GM12878 (cell line): ENCODE measurements at regions not wholly inside any gene's neighbourhood (a gene's known extent, or its start where the extent isn't known, plus 50 kb on each side); places are given as distances from the start of the nearest gene placed in this dataset.

Source experiments
- ATAC-seq: fragments of 200-7000 bp; cut with Tn5 transposase; 3 replicates; pipeline ENCODE4 v1.9.1; 2020; ENCODE audit warnings: mild to moderate bottlenecking, moderate library complexity
- BruUV-seq: library from RNA; stranded (reverse); fragments of 400-500 nt; replicated peaks from 2 replicates; lab custom pipeline; 2021; lab: Mats Ljungman, UMichigan
- CTCF ChIA-PET: fragments of 300-600 bp; sonication (Branson Sonifier 250); formaldehyde crosslinking; extraction: SDS; loops from one replicate; lab custom pipeline; 2021; ENCODE audit warnings: inconsistent platforms; lab: Yijun Ruan, JAX
- POLR2A ChIA-PET: fragments of 350-600 bp; formaldehyde crosslinking; extraction: SDS; loops from one replicate; lab custom pipeline; 2021; ENCODE audit warnings: inconsistent platforms; lab: Charles Lee
- RAD21 ChIA-PET: fragments of 300-600 bp; sonication (Branson Sonifier 250); formaldehyde crosslinking; loops from one replicate; lab custom pipeline; 2023; ENCODE audit warnings: antibody characterized with exemption; ENCODE audit not compliant: unreplicated experiment; lab: Charles Lee
- SMC1A ChIA-PET: fragments of 300-600 bp; sonication (Branson Sonifier 250); formaldehyde crosslinking; loops from one replicate; lab custom pipeline; 2023; ENCODE audit not compliant: unreplicated experiment, uncharacterized antibody; lab: Charles Lee
- DNase-seq: peaks from one replicate; pipeline ENCODE4 v3.0.0-alpha.2; 2011; ENCODE audit warnings: low read depth, low spot score
- FAIRE-seq: peaks from 3 replicates; lab custom pipeline; 2011; peaks lifted over from hg19 to GRCh38; lab: Jason Lieb, UNC
- H2AFZ ChIP-seq: 2 replicates; pipeline ENCODE4 v1.6.0; 2011; ENCODE audit warnings: low read depth, low read length, control low read depth; ENCODE audit not compliant: control insufficient read depth
- H3K27ac ChIP-seq: 2 replicates; pipeline ENCODE4 v1.5.1; 2011; ENCODE audit warnings: control low read depth; ENCODE audit not compliant: control insufficient read depth, insufficient read depth
- H3K27me3 ChIP-seq, 2 experiments: replicated peaks in 1 of 2; 2 replicates each; pipeline versions ENCODE4 v1.6.0 to v1.6.1; 2011; ENCODE audit warnings: low read length in 1 of 2; ENCODE audit not compliant: control insufficient read depth in 2 of 2, insufficient read depth in 2 of 2
- H3K36me3 ChIP-seq, 2 experiments: 2 replicates each; pipeline ENCODE4 v1.5.1; 2011; ENCODE audit warnings: low read length in 1 of 2; ENCODE audit not compliant: control insufficient read depth in 2 of 2, insufficient read depth in 2 of 2
- H3K4me1 ChIP-seq: 2 replicates; pipeline ENCODE4 v1.6.1; 2011; ENCODE audit warnings: mild to moderate bottlenecking, low read length, moderate library complexity, mixed read lengths; ENCODE audit not compliant: control insufficient read depth, insufficient read depth
- H3K4me2 ChIP-seq: 2 replicates; pipeline ENCODE4 v1.6.0; 2011; ENCODE audit warnings: control low read depth; ENCODE audit not compliant: control insufficient read depth, insufficient read depth
- H3K4me3 ChIP-seq: fragments of 200-600 bp; sonication (generic); 2 replicates; pipeline ENCODE4 v1.5.1; 2016
- H3K79me2 ChIP-seq: 2 replicates; pipeline ENCODE4 v1.6.0; 2011; ENCODE audit warnings: low read length; ENCODE audit not compliant: control insufficient read depth, insufficient read depth
- H3K9ac ChIP-seq: 2 replicates; pipeline ENCODE4 v1.8.0; 2011; ENCODE audit warnings: low read length, control low read depth, mixed read lengths; ENCODE audit not compliant: control insufficient read depth, insufficient read depth
- H3K9me3 ChIP-seq: replicated peaks from 3 replicates; pipeline ENCODE4 v1.5.1; 2011; ENCODE audit warnings: mild to moderate bottlenecking, low read length; ENCODE audit not compliant: control insufficient read depth, insufficient read depth
- H4K20me1 ChIP-seq: 2 replicates; pipeline ENCODE4 v1.6.0; 2011; ENCODE audit not compliant: control insufficient read depth, insufficient read depth
- CHD2 ChIP-seq: IDR thresholded peaks from 2 replicates; pipeline ENCODE4 v1.6.1; 2011; ENCODE audit warnings: low read depth, low read length, improper control_type of control experiment, borderline replicate concordance
- HCFC1 ChIP-seq: fragments of 150-350 bp; IDR thresholded peaks from 2 replicates; pipeline ENCODE4 v1.6.1; 2014; ENCODE audit warnings: low read length
- IKZF2 ChIP-seq, 2 experiments: fragments of 450-650 bp; IDR thresholded peaks; 2 replicates each; pipeline ENCODE4 v1.6.1; 2017; ENCODE audit warnings: mild to moderate bottlenecking in 2 of 2, moderate library complexity in 2 of 2
- IRF4 ChIP-seq: IDR thresholded peaks from 2 replicates; pipeline ENCODE4 v1.6.1; 2011; ENCODE audit warnings: low read depth, low read length
- NFXL1 ChIP-seq: fragments of 450-650 bp; IDR thresholded peaks from 2 replicates; pipeline ENCODE4 v1.6.1; 2017; ENCODE audit warnings: antibody characterized with exemption, mild to moderate bottlenecking, borderline replicate concordance
- SIX5 ChIP-seq: IDR thresholded peaks from 2 replicates; pipeline ENCODE4 v1.6.1; 2011; ENCODE audit warnings: mild to moderate bottlenecking, low read depth, low read length, moderate library complexity; ENCODE audit not compliant: severe bottlenecking
- SREBF1 ChIP-seq: IDR thresholded peaks from 2 replicates; pipeline ENCODE4 v1.6.1; 2012; ENCODE audit warnings: mild to moderate bottlenecking, low read length
- SUPT20H ChIP-seq: IDR thresholded peaks from 2 replicates; pipeline ENCODE4 v1.6.1; 2011; ENCODE audit warnings: low read depth, mild to moderate bottlenecking, low read length, moderate library complexity, borderline replicate concordance; ENCODE audit not compliant: control insufficient read depth
- TARDBP ChIP-seq: IDR thresholded peaks from 2 replicates; pipeline ENCODE4 v1.6.1; 2016; ENCODE audit warnings: borderline replicate concordance
- YY1 ChIP-seq: IDR thresholded peaks from 2 replicates; pipeline ENCODE4 v1.6.1; 2011; ENCODE audit warnings: low read depth, mild to moderate bottlenecking, low read length
- ZBED1 ChIP-seq: IDR thresholded peaks from 2 replicates; pipeline ENCODE4 v1.6.1; 2016; ENCODE audit warnings: borderline replicate concordance
- ZNF384 ChIP-seq: IDR thresholded peaks from 2 replicates; pipeline ENCODE4 v1.6.1; 2012; ENCODE audit warnings: low read depth, mild to moderate bottlenecking, low read length, improper control_type of control experiment, borderline replicate concordance
- WGBS: methylation state at CpG from one replicate; pipeline ENCODE4 v1.1.6; 2016; ENCODE audit warnings: low lambda C conversion rate; ENCODE audit not compliant: insufficient replicate concordance, insufficient coverage; ENCODE audit errors: missing lambda C conversion rate; 5-methylcytosine and 5-hydroxymethylcytosine counted together
- in situ Hi-C: fragments of 300-500 bp; cut with MboI; formaldehyde crosslinking; loops from 9 replicates; pipeline ENCODE4 v1.14.3; 2018; ENCODE audit warnings: mixed read lengths
- intact Hi-C: fragments of 100-400 bp; cut with micrococcal nuclease; formaldehyde crosslinking; loops from one replicate; pipeline ENCODE4 v1.14.2; 2022; ENCODE audit not compliant: unreplicated experiment
- TF ChIP-seq, protein P1 (sequence below): fragments of 450-650 bp; formaldehyde crosslinking; IDR thresholded peaks from 2 replicates; pipeline ENCODE4 v1.5.0; 2022; ENCODE audit warnings: mild to moderate bottlenecking, missing genetic modification characterization
- TF ChIP-seq, protein P2 (sequence below): IDR thresholded peaks from 2 replicates; pipeline ENCODE4 v1.6.1; 2012; ENCODE audit warnings: low read length, inconsistent platforms
- TF ChIP-seq, protein P3 (sequence below): IDR thresholded peaks from 2 replicates; pipeline ENCODE4 v1.6.1; 2012; ENCODE audit warnings: low read depth, low read length, improper control_type of control experiment
- TF ChIP-seq, protein P4 (sequence below): fragments of 450-650 bp; IDR thresholded peaks from 2 replicates; pipeline ENCODE4 v1.6.1; 2018; ENCODE audit warnings: mild to moderate bottlenecking, low read depth, moderate library complexity; ENCODE audit not compliant: partially characterized antibody

DNA sequence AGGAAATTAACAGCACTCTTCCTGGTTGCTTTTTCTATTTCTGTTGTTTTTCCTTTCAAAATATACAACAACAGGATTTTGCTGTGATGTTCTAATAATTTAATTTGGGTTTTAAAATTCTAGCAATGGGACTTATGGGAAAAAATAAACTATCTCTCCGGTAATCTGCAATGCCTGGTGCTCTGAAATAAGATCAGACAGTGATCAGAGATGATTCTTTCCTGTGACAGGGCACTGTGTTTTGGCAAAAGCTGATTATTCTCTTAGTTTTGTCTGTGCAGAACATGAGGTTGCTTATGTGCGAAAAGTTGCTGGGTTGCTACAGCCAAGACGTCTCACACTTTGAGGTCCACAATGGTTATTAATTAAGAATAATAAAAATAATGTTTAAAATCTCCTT lies 291.7 kb downstream of the FBXO8 start (continued):
- TF ChIP-seq, protein P1, sequence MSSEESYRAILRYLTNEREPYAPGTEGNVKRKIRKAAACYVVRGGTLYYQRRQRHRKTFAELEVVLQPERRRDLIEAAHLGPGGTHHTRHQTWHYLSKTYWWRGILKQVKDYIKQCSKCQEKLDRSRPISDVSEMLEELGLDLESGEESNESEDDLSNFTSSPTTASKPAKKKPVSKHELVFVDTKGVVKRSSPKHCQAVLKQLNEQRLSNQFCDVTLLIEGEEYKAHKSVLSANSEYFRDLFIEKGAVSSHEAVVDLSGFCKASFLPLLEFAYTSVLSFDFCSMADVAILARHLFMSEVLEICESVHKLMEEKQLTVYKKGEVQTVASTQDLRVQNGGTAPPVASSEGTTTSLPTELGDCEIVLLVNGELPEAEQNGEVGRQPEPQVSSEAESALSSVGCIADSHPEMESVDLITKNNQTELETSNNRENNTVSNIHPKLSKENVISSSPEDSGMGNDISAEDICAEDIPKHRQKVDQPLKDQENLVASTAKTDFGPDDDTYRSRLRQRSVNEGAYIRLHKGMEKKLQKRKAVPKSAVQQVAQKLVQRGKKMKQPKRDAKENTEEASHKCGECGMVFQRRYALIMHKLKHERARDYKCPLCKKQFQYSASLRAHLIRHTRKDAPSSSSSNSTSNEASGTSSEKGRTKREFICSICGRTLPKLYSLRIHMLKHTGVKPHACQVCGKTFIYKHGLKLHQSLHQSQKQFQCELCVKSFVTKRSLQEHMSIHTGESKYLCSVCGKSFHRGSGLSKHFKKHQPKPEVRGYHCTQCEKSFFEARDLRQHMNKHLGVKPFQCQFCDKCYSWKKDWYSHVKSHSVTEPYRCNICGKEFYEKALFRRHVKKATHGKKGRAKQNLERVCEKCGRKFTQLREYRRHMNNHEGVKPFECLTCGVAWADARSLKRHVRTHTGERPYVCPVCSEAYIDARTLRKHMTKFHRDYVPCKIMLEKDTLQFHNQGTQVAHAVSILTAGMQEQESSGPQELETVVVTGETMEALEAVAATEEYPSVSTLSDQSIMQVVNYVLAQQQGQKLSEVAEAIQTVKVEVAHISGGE (CRISPR knock-in tag), result no peak
- TF ChIP-seq ZNF384 (no peak), SIX5 (no peak), HCFC1 (no peak)
- TF ChIP-seq, protein P2, sequence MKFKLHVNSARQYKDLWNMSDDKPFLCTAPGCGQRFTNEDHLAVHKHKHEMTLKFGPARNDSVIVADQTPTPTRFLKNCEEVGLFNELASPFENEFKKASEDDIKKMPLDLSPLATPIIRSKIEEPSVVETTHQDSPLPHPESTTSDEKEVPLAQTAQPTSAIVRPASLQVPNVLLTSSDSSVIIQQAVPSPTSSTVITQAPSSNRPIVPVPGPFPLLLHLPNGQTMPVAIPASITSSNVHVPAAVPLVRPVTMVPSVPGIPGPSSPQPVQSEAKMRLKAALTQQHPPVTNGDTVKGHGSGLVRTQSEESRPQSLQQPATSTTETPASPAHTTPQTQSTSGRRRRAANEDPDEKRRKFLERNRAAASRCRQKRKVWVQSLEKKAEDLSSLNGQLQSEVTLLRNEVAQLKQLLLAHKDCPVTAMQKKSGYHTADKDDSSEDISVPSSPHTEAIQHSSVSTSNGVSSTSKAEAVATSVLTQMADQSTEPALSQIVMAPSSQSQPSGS, result no peak

DNA sequence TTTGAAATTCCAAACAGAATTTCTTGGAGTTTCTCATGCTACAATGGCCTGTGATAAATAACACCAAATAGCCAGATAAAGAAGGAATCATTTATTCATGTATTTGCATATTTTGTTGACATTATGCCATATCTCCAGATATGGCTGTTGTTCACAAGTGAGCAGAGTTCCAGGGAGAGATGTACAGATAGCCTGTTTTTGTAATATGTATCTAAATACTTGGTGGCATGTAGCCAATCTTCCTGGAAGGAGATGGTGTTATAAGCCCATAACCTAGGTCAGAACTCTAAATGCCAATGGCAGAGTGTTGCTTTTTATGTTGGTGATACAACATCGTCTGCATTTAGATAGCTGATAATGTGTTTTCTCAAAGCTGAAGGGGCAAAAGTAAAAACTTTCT lies 292.2 kb downstream of the FBXO8 start:
- Histone ChIP-seq H3K4me2 (no peak overlapping the region), H4K20me1 (no peaks in the 10 kb centered on the region), H2AFZ (no peak overlapping the region), H3K36me3 (no peaks in the 10 kb centered on the region), H3K4me1 (no peaks in the 10 kb centered on the region), H3K79me2 (no peaks in the 10 kb centered on the region), H3K27me3 (no peaks in the 10 kb centered on the region), H3K27ac (no peak overlapping the region), H3K9me3 (no peaks in the 10 kb centered on the region), H3K4me3 (no peak overlapping the region), H3K9ac (no peak overlapping the region)
- WGBS, result 55% methylated on average over 1 of the region's 1 CpG
- TF ChIP-seq IRF4 (no peak), CHD2 (no peak), IKZF2 (IDR thresholded peaks at IDR 0.05) (no peak), YY1 (no peak), NFXL1 (no peak), SUPT20H (no peak), ZBED1 (no peak), TARDBP (no peak), SREBF1 (no peak)
- TF ChIP-seq, protein P3, sequence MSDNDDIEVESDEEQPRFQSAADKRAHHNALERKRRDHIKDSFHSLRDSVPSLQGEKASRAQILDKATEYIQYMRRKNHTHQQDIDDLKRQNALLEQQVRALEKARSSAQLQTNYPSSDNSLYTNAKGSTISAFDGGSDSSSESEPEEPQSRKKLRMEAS, result no peak
- TF ChIP-seq, protein P4, sequence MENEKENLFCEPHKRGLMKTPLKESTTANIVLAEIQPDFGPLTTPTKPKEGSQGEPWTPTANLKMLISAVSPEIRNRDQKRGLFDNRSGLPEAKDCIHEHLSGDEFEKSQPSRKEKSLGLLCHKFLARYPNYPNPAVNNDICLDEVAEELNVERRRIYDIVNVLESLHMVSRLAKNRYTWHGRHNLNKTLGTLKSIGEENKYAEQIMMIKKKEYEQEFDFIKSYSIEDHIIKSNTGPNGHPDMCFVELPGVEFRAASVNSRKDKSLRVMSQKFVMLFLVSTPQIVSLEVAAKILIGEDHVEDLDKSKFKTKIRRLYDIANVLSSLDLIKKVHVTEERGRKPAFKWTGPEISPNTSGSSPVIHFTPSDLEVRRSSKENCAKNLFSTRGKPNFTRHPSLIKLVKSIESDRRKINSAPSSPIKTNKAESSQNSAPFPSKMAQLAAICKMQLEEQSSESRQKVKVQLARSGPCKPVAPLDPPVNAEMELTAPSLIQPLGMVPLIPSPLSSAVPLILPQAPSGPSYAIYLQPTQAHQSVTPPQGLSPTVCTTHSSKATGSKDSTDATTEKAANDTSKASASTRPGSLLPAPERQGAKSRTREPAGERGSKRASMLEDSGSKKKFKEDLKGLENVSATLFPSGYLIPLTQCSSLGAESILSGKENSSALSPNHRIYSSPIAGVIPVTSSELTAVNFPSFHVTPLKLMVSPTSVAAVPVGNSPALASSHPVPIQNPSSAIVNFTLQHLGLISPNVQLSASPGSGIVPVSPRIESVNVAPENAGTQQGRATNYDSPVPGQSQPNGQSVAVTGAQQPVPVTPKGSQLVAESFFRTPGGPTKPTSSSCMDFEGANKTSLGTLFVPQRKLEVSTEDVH, result no peak
- in situ Hi-C loops, result no loop called here
- no peak for ATAC-seq
- intact Hi-C loops, result loop anchor here (5.0 kb wide), 1 partner anchor 484 kb away; no protein-coding TSS in a partner anchor
- BruUV-seq, result no TSS peak
- RAD21 ChIA-PET, result no interaction called here
- CTCF ChIA-PET, result interaction anchor here (1.2 to 1.7 kb wide), 2 partner anchors 12 to 571 kb away, joined by 4 to 5 read pairs; no protein-coding TSS in a partner anchor
- SMC1A ChIA-PET, result no interaction called here
- POLR2A ChIA-PET, result no interaction called here
- no peak for DNase-seq
- no peak for FAIRE-seq
